A673 (cell line): ENCODE measurements at regions not wholly inside any gene's neighbourhood (a gene's known extent, or its start where the extent isn't known, plus 50 kb on each side); places are given as distances from the start of the nearest gene placed in this dataset.

Experiments
- BruUV-seq: library from RNA; stranded (reverse); fragments of 400-500 nt; replicated peaks from 2 replicates; lab custom pipeline; 2021; lab: Mats Ljungman, UMichigan
- CTCF ChIA-PET: fragments of 300-600 bp; sonication (Branson Sonifier 250); formaldehyde crosslinking; loops from one replicate; lab custom pipeline; 2022; ENCODE audit warnings: antibody characterized with exemption; lab: Charles Lee
- POLR2A ChIA-PET: fragments of 300-600 bp; sonication (Branson Sonifier 250); formaldehyde crosslinking; loops from one replicate; lab custom pipeline; 2022; ENCODE audit warnings: antibody characterized with exemption; ENCODE audit not compliant: low non-redundant PET; lab: Charles Lee
- DNase-seq: peaks from one replicate; pipeline ENCODE4 v3.0.0-alpha.2; 2015; ENCODE audit warnings: low spot score
- H3K27ac ChIP-seq: fragments of 200-600 bp; sonication (generic); 2 replicates; pipeline ENCODE4 v1.5.1; 2016; ENCODE audit warnings: mixed run types, low read depth, mild to moderate bottlenecking, mixed read lengths, antibody characterized with exemption, low read length; ENCODE audit not compliant: poor library complexity, severe bottlenecking
- H3K27me3 ChIP-seq: fragments of 200-600 bp; sonication (generic); replicated peaks from 2 replicates; pipeline ENCODE4 v1.6.1; 2017; ENCODE audit warnings: mixed run types, low read depth, mild to moderate bottlenecking, mixed read lengths, antibody characterized with exemption, low read length; ENCODE audit not compliant: insufficient read depth, poor library complexity
- H3K36me3 ChIP-seq: fragments of 200-600 bp; sonication (generic); 2 replicates; pipeline ENCODE4 v1.6.1; 2016; ENCODE audit warnings: mixed run types, mild to moderate bottlenecking, mixed read lengths, antibody characterized with exemption, low read length; ENCODE audit not compliant: insufficient read depth, poor library complexity, severe bottlenecking
- H3K4me1 ChIP-seq: fragments of 200-600 bp; sonication (generic); 2 replicates; pipeline ENCODE4 v1.6.1; 2017; ENCODE audit warnings: mixed run types, mild to moderate bottlenecking, mixed read lengths, antibody characterized with exemption, low read length; ENCODE audit not compliant: insufficient read depth, poor library complexity, severe bottlenecking
- H3K4me3 ChIP-seq: fragments of 200-600 bp; sonication (generic); 2 replicates; pipeline ENCODE4 v1.5.1; 2016; ENCODE audit warnings: low read depth, mixed run types, mild to moderate bottlenecking, mixed read lengths, low read length; ENCODE audit not compliant: poor library complexity, severe bottlenecking
- H3K9me3 ChIP-seq: fragments of 200-600 bp; sonication (generic); 2 replicates; pipeline ENCODE4 v1.6.1; 2016; ENCODE audit warnings: mixed run types, low read depth, mild to moderate bottlenecking, mixed read lengths, antibody characterized with exemption, low read length; ENCODE audit not compliant: poor library complexity, severe bottlenecking
- CTCF ChIP-seq: fragments of 300-800, 200-600 bp; sonication (generic); conservative IDR thresholded peaks from 2 replicates; pipeline ENCODE4 v1.5.1; 2017; ENCODE audit warnings: low read depth, mild to moderate bottlenecking, antibody characterized with exemption, low read length, moderate library complexity, mixed read lengths
- EZH2 ChIP-seq: fragments of 200-600 bp; sonication (generic); IDR thresholded peaks from 2 replicates; pipeline ENCODE4 v1.6.1; 2017; ENCODE audit warnings: borderline replicate concordance, low read depth, mild to moderate bottlenecking, mixed read lengths, antibody characterized with exemption, low read length; ENCODE audit not compliant: poor library complexity, severe bottlenecking
- intact Hi-C: fragments of 100-400 bp; cut with micrococcal nuclease; formaldehyde crosslinking; loops from one replicate; pipeline ENCODE4 v1.10.0; 2022; ENCODE audit not compliant: unreplicated experiment

- H3K27ac ChIP-seq = no peak overlapping the region
- no TSS peak for BruUV-seq
- H3K27me3 ChIP-seq = no peaks in the 10 kb centered on the region
- DNase-seq = no peak
- ChIA-PET POLR2A (interaction anchor here (0.6 kb wide), 1 partner anchor 947 kb away, joined by 5 read pairs; no protein-coding TSS in a partner anchor), CTCF (no interaction called here)
- no peak overlapping the region for H3K4me3 ChIP-seq
- H3K4me1 ChIP-seq = peaks cover 19% of the 10 kb centered on the region
- intact Hi-C loops = no loop called here
- no peak for TF ChIP-seq CTCF
- TF ChIP-seq EZH2 = no peak
- no peaks in the 10 kb centered on the region for H3K36me3 ChIP-seq
- no peaks in the 10 kb centered on the region for H3K9me3 ChIP-seq
Measured at GRCh38 chr1:177706977-177707376, 262.9 kb downstream of the SEC16B start.

- intact Hi-C loops = no loop called here
- peaks cover 7% of the 10 kb centered on the region for H3K4me1 ChIP-seq
- H3K36me3 ChIP-seq = no peaks in the 10 kb centered on the region
- no TSS peak for BruUV-seq
- POLR2A ChIA-PET = no interaction called here
- H3K9me3 ChIP-seq = no peaks in the 10 kb centered on the region
- CTCF ChIA-PET = no interaction called here
- no peak overlapping the region for H3K27ac ChIP-seq
- TF ChIP-seq CTCF (no peak), EZH2 (no peak)
- no peak for DNase-seq
- no peak overlapping the region for H3K4me3 ChIP-seq
- H3K27me3 ChIP-seq = no peaks in the 10 kb centered on the region
Measured at GRCh38 chr1:177705839-177706238, 264.0 kb downstream of the SEC16B start.

- no peaks in the 10 kb centered on the region for H3K36me3 ChIP-seq
- ChIA-PET CTCF (no interaction called here), POLR2A (no interaction called here)
- DNase-seq = no peak
- no TSS peak for BruUV-seq
- intact Hi-C loops = no loop called here
- H3K27ac ChIP-seq = no peak overlapping the region
- peaks cover 6% of the 10 kb centered on the region for H3K4me1 ChIP-seq
- no peak overlapping the region for H3K4me3 ChIP-seq
- no peaks in the 10 kb centered on the region for H3K9me3 ChIP-seq
- TF ChIP-seq CTCF = no peak
- H3K27me3 ChIP-seq = no peaks in the 10 kb centered on the region
Measured at GRCh38 chr1:177703888-177704446, 265.9 kb downstream of the SEC16B start.
